PC-9 (cell line): ENCODE measurements at regions not wholly inside any gene's neighbourhood (a gene's known extent, or its start where the extent isn't known, plus 50 kb on each side); places are given as distances from the start of the nearest gene placed in this dataset.

Experiments used
- BruUV-seq: library from RNA; stranded (reverse); fragments of 400-500 nt; replicated peaks from 2 replicates; lab custom pipeline; 2021; lab: Mats Ljungman, UMichigan
- CTCF ChIA-PET: fragments of 300-600 bp; sonication (Branson Sonifier 250); formaldehyde crosslinking; loops from one replicate; lab custom pipeline; 2022; ENCODE audit warnings: antibody characterized with exemption; lab: Charles Lee
- POLR2A ChIA-PET: fragments of 300-600 bp; sonication (Branson Sonifier 250); formaldehyde crosslinking; loops from one replicate; lab custom pipeline; 2022; ENCODE audit warnings: antibody characterized with exemption; ENCODE audit not compliant: unreplicated experiment; lab: Charles Lee
- DNase-seq, 2 experiments: peaks; one replicate each; pipeline versions ENCODE4 v3.0.0 to v3.0.0-alpha.2; 2015 to 2022; ENCODE audit warnings: mixed read lengths in 1 of 2
- H2AFZ ChIP-seq: fragments of 200-600 bp; sonication (generic); 2 replicates; pipeline ENCODE4 v1.8.1; 2017; ENCODE audit warnings: antibody characterized with exemption
- H3F3A ChIP-seq: fragments of 200-600 bp; sonication (generic); 2 replicates; pipeline ENCODE4 v1.8.1; 2017; ENCODE audit warnings: antibody characterized with exemption, mild to moderate bottlenecking, low read depth; ENCODE audit not compliant: insufficient read depth
- H3K27ac ChIP-seq: fragments of 200-600 bp; sonication (generic); 2 replicates; pipeline ENCODE4 v1.6.1; 2016; ENCODE audit warnings: mixed run types
- H3K27me3 ChIP-seq: fragments of 200-600 bp; sonication (generic); 2 replicates; pipeline ENCODE4 v1.6.1; 2016; ENCODE audit warnings: low read depth, mixed run types; ENCODE audit not compliant: insufficient read depth
- H3K36me3 ChIP-seq: fragments of 200-600 bp; sonication (generic); 2 replicates; pipeline ENCODE4 v1.6.1; 2016; ENCODE audit warnings: low read depth, mixed run types
- H3K4me1 ChIP-seq: fragments of 200-600 bp; sonication (generic); replicated peaks from 2 replicates; pipeline ENCODE4 v1.6.1; 2016; ENCODE audit warnings: mixed run types; ENCODE audit not compliant: insufficient read depth
- H3K4me2 ChIP-seq: fragments of 200-600 bp; sonication (generic); 2 replicates; pipeline ENCODE4 v1.6.1; 2017; ENCODE audit warnings: mixed run types
- H3K4me3 ChIP-seq: fragments of 200-600 bp; sonication (generic); 2 replicates; pipeline ENCODE4 v1.6.1; 2016; ENCODE audit warnings: mixed run types
- H3K79me2 ChIP-seq: fragments of 200-600 bp; sonication (generic); 2 replicates; pipeline ENCODE4 v1.6.1; 2017; ENCODE audit warnings: low read depth, mixed run types
- H3K9me2 ChIP-seq: fragments of 200-600 bp; sonication (generic); 2 replicates; pipeline ENCODE4 v1.8.1; 2017; ENCODE audit warnings: mild to moderate bottlenecking; ENCODE audit not compliant: insufficient read depth
- H3K9me3 ChIP-seq: fragments of 200-600 bp; sonication (generic); 2 replicates; pipeline ENCODE4 v1.8.1; 2016; ENCODE audit warnings: low read depth; ENCODE audit not compliant: insufficient read depth
- H4K20me1 ChIP-seq: fragments of 200-600 bp; sonication (generic); 2 replicates; pipeline ENCODE4 v1.8.1; 2017; ENCODE audit not compliant: insufficient read depth
- CTCF ChIP-seq: fragments of 200-600 bp; sonication (generic); conservative IDR thresholded peaks from 2 replicates; pipeline ENCODE4 v1.6.1; 2017; ENCODE audit warnings: mixed run types, antibody characterized with exemption, mild to moderate bottlenecking, moderate library complexity
- EZH2 ChIP-seq: fragments of 200-600 bp; sonication (generic); IDR thresholded peaks from 2 replicates; pipeline ENCODE4 v1.8.0; 2017; ENCODE audit warnings: antibody characterized with exemption, low read depth
- intact Hi-C: fragments of 100-400 bp; cut with micrococcal nuclease; formaldehyde crosslinking; loops from one replicate; pipeline ENCODE4 v1.10.0; 2022; ENCODE audit not compliant: unreplicated experiment

GRCh38 chr5:88115211-88115610 is 153.4 kb downstream of the TMEM161B start:
- H3K4me2 ChIP-seq: no peak overlapping the region
- H3K27ac ChIP-seq: no peak overlapping the region
- CTCF ChIA-PET: no interaction called here
- H4K20me1 ChIP-seq: no peaks in the 10 kb centered on the region
- H3K9me3 ChIP-seq: no peaks in the 10 kb centered on the region
- no peaks in the 10 kb centered on the region for H3K27me3 ChIP-seq
- no peaks in the 10 kb centered on the region; the same call in 1 of the 2 replicates for H3F3A ChIP-seq
- TF ChIP-seq CTCF: no peak
- TF ChIP-seq EZH2: no peak
- no peaks in the 10 kb centered on the region for H3K79me2 ChIP-seq
- H2AFZ ChIP-seq: no peak overlapping the region; the same call in 1 of the 2 replicates
- BruUV-seq: no TSS peak
- peaks cover 11% of the 10 kb centered on the region for H3K4me1 ChIP-seq
- no peaks in the 10 kb centered on the region for H3K36me3 ChIP-seq
- intact Hi-C loops: no loop called here
- POLR2A ChIA-PET: no interaction called here
- no peak for DNase-seq
- no peak overlapping the region for H3K4me3 ChIP-seq
- no peaks in the 10 kb centered on the region for H3K9me2 ChIP-seq

GRCh38 chr5:88113429-88113828 is 155.2 kb downstream of the TMEM161B start:
- Histone ChIP-seq H3K27me3 (no peaks in the 10 kb centered on the region), H3F3A (no peaks in the 10 kb centered on the region; the same call in 1 of the 2 replicates), H4K20me1 (no peaks in the 10 kb centered on the region), H3K36me3 (no peaks in the 10 kb centered on the region), H3K9me2 (no peaks in the 10 kb centered on the region), H3K4me3 (no peak overlapping the region), H2AFZ (no peak overlapping the region), H3K4me1 (peaks cover 11% of the 10 kb centered on the region), H3K4me2 (no peak overlapping the region), H3K27ac (no peak overlapping the region), H3K9me3 (no peaks in the 10 kb centered on the region), H3K79me2 (no peaks in the 10 kb centered on the region)
- POLR2A ChIA-PET: no interaction called here
- BruUV-seq: no TSS peak
- DNase-seq: no peak
- CTCF ChIA-PET: no interaction called here
- TF ChIP-seq CTCF: no peak
- TF ChIP-seq EZH2: no peak
- intact Hi-C loops: no loop called here

GRCh38 chr5:88109818-88110217 is 158.8 kb downstream of the TMEM161B start:
- ChIA-PET POLR2A (no interaction called here), CTCF (no interaction called here)
- intact Hi-C loops: no loop called here

More at GRCh38 chr5:88109818-88110217, 158.8 kb downstream of the TMEM161B start:
- no peaks in the 10 kb centered on the region; the same call in 1 of the 2 replicates for H3F3A ChIP-seq
- H3K27ac ChIP-seq: no peak overlapping the region
- no peaks in the 10 kb centered on the region for H4K20me1 ChIP-seq
- DNase-seq: no peak
- no peaks in the 10 kb centered on the region for H3K36me3 ChIP-seq
- H2AFZ ChIP-seq: no peak overlapping the region
- H3K4me1 ChIP-seq: no peaks in the 10 kb centered on the region
- no peaks in the 10 kb centered on the region for H3K9me3 ChIP-seq
- TF ChIP-seq CTCF (no peak), EZH2 (no peak)
- no peak overlapping the region for H3K4me3 ChIP-seq
- BruUV-seq: no TSS peak
- H3K27me3 ChIP-seq: no peaks in the 10 kb centered on the region
- H3K4me2 ChIP-seq: no peak overlapping the region
- H3K9me2 ChIP-seq: no peaks in the 10 kb centered on the region
- H3K79me2 ChIP-seq: no peaks in the 10 kb centered on the region
